GM20000 (cell line): ENCODE measurements at regions not wholly inside any gene's neighbourhood (a gene's known extent, or its start where the extent isn't known, plus 50 kb on each side); places are given as distances from the start of the nearest gene placed in this dataset.
"Not testable (repeated sequence)": the region's sequence is repeated elsewhere in the genome, so short reads cannot be mapped to it uniquely, and the experiment has no call there.

ENCODE experiments used
- DNase-seq: peaks from one replicate; pipeline ENCODE4 v3.0.0; 2012; ENCODE audit warnings: low spot score
- TF ChIP-seq, protein P1 (sequence below): IDR thresholded peaks from 2 replicates; pipeline ENCODE4 v1.5.1; 2012; ENCODE audit warnings: mild to moderate bottlenecking, control low read depth; ENCODE audit errors: extremely low read depth, missing control alignments

DNA sequence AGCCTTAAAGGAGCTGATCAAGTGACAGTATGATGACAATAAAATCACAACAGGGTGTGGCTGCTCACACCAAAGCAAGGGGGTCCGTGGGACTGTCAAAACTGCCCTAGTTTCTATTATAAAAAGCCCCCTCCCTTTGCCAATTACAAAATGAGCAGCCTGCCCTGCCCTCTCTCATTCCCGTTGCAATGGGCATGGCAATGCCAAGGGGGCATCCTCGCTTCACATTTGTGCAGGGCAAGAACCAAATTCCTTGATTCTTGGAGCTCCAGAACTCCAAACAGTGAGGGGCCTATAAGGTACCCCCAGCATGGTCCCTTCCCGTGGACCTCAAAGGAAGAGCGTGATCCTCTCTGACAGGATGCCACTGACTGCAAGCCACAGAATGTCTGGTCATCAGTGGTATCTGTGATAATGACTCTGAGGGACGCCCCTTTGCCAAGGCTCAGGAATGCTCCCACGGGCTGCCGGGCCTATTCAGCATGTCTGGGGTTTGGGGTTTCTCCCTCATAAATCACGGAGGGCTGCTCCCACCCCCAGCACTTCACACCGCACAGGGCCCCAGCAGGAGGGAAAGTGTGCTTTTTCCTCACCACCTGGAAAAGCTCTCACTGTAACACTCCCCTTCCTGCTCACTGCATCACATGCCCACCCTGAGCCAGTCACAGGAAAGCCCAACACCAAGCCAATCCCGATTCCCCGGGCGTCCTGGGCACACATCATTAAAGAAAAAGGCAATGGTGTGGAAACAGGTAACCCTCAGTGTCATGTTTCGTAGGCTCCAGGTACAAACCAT lies 105.1 kb upstream of the TRPM1 start:
- no peak for DNase-seq
- TF ChIP-seq, protein P1, sequence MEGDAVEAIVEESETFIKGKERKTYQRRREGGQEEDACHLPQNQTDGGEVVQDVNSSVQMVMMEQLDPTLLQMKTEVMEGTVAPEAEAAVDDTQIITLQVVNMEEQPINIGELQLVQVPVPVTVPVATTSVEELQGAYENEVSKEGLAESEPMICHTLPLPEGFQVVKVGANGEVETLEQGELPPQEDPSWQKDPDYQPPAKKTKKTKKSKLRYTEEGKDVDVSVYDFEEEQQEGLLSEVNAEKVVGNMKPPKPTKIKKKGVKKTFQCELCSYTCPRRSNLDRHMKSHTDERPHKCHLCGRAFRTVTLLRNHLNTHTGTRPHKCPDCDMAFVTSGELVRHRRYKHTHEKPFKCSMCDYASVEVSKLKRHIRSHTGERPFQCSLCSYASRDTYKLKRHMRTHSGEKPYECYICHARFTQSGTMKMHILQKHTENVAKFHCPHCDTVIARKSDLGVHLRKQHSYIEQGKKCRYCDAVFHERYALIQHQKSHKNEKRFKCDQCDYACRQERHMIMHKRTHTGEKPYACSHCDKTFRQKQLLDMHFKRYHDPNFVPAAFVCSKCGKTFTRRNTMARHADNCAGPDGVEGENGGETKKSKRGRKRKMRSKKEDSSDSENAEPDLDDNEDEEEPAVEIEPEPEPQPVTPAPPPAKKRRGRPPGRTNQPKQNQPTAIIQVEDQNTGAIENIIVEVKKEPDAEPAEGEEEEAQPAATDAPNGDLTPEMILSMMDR, result no peak

DNA sequence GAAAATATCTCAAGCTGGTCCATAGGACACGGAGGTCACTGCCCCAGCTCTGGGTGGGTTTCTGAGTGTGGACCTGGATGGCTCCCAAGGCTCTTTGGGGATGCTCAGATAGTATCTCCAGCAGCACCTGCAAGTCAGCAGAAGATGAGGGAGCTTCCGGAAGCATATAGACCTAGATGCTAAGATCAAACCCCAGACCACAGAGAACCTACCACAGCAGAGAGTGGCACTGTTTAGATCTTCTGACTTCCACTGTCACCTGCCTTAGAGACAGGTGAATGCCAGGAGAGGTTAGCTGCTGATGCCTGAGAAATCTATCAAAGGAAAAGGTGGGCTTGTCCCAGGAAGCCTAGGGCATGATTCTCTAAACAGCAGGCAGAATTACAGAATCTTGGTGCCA lies 105.7 kb upstream of the TRPM1 start:
- TF ChIP-seq, protein P1, result no peak
- DNase-seq, result no peak

DNA sequence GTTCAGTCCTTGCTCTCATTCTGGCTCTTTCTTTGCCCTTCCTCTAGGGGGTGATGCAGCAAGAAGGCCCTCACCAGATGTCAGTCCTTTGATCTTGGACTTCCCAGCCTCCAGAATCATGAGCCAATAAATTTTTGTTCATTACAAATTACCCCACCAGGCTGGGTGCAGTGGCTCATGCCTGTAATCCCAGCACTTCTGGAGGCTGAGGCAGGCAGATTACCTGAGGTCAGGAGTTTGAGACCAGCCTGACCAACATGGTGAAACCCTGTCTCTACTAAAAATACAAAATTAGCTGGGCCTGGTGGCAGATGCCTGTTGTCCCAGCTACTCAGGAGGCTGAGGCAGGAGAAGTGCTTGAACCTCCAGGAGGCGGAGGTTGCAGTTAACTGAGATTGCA lies 106.3 kb upstream of the TRPM1 start:
- not testable (repeated sequence) for DNase-seq

DNA sequence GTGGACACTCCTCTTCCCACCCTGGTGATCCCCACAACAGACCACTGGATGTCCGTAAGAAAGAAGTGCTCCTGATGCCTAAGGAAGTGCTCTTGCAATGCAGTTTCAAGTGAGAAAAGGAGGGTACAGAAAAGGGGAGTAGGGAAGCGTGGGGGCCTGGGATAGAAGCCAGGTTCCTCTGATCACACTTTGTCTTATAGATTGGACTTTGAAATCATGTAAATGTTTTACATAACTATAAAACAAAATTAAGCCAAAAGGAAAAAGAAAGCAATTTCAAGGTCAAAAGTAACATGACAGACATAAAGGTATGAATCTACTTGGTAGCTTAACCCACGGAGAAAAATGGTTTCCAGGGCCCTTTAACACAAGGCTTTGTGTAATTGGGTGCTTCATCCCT lies 107.3 kb upstream of the TRPM1 start:
- no peak for DNase-seq
- TF ChIP-seq, protein P1, result no peak

DNA sequence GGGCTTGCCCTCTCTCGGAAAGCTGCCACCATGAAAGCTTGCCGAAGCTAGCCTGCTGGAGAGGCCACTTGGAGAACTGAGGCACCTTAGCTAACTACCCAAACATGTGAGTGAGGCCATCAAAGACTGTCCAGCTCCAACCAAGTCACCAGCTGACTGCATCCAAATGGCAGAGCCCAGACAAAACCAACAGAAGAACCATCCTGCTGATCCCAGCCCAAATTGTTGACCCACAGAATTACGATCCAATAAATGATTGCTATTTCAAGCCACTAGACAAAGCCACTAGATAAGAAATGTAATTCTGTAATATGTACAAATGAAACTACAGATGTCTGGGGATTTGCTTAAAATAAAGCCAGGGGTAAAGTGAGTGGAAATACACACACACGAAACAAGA lies 109.8 kb upstream of the TRPM1 start:
- TF ChIP-seq, protein P1, result no peak
- no peak for DNase-seq

DNA sequence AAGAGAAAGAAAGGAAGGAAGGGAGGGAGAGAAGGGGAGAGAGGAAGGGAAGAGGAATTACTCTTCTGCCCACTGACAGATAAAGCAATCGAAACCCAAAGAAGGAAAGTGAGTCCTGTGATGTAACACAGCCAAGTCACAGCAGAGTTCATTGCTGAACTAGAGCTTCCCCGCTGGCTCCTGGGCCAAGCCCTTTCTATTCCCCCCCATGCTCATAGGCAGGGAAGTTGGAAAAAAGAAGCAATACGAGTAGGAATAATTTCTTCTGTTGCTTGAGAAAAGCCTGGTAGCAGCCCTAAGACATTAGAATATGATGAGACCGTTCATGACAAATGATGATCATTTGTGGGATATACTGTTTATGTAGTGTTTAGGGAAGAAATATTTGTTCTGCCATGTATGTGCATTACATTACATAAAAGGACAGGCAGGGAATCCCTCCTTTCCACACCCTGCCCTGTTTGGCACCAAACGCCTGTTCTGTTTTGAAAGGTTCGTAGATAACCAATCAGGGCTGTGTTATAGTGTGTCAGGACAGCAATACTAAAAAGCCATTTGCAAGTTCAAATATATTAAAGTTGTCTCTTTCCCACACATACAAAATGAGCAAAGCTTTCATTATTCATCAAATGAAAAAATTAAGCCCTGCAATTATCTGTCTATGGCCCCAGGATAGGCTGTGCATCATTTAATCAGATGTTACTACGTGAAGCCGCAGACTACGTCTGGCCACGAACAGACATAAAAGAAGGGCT lies 111.0 kb upstream of the TRPM1 start:
- no peak for DNase-seq
- TF ChIP-seq, protein P1, result no peak

DNA sequence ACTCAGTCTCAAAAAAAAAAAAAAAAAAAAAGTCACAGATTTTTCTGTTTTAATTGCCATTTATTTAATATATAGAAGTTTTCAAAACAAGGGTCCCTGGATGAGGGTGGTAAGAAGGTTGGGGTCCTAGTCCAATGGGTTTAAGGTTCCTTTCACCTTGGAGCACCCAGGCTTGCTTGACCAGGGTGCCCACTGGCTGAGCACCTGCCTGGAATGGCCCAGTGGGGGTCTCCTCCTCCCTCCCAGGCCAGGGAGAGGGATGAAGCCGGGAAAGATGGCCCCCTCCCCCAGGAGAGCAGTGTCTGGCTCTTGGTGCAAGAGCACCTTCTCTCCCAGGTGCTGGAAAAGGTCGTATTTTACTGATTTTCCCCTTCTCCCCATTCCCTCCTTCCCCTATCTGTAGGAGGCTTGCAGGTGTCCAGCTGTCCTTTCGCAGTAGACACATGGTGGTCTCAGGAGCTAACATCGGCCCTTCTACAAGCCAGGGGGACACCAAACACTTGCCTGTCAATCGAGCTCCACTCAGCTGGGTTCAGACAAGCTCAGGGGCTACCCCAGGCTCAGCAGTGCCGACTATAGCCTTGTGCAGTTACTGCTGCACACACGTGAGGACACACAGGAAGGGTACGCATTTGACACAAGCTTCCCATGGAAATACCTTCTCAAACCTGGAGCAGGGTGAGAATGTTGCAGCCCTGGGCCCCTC lies 112.3 kb upstream of the KLF13 start:
- TF ChIP-seq, protein P1, result no peak

More for the DNA sequence above, 112.3 kb upstream of the KLF13 start:
- no peak for DNase-seq
